D341Med (cell line): ENCODE measurements at regions not wholly inside any gene's neighbourhood (a gene's known extent, or its start where the extent isn't known, plus 50 kb on each side); places are given as distances from the start of the nearest gene placed in this dataset.
A peak's percentile ranks its signal among the peaks of the same experiment; 100 is the strongest.
"Not testable (repeated sequence)": the region's sequence is repeated elsewhere in the genome, so short reads cannot be mapped to it uniquely, and the experiment has no call there.

Source experiments
- DNase-seq: peaks from one replicate; pipeline ENCODE4 v3.0.0; 2012; ENCODE audit warnings: low spot score

DNA sequence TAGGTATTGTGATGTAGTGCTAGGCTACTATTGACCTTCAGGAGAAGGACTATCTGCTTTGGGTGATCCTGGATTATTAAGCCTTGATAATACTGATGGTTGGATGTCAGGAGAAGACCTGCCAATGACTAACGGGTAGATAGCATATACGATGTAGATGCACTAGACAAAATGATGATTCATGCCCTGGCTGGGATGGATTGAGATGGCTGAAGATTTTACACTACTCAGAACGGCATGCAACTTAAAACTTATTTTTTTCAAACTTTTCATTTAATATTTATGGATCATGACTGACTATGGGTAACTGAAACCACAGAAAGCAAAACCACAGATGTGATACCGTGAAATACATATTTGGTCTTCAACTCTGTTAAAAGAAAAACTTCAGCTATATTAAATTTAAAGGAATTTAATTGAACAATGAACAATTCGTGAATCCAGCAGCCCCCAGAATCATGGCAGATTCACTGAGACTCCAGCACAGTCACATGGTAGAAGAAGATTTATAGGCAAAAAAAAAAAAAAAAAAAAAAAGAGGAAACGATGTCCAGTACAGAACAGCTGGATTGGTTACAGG is 124.6 kb upstream of the CDK13 start:
- DNase-seq, result no peak

DNA sequence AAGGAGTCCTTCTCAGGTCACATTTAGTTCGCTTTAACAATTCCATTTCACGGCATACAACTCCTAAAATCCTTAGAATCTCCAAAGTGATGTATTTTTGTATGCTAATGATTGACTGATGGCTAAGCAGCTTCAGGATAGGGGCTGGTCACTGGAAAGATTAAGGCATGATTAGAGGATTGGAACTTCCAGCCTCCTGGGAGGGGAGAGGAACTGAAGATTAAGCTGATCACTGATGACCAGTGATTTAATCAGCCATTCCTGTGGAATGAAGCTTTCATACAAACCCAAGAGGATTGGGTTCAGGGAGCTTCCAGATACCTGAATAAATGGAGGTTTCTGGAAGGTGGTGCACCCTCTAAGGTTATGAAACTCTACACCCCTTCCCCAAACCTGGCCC is 123.9 kb upstream of the CDK13 start:
- DNase-seq, result no peak

DNA sequence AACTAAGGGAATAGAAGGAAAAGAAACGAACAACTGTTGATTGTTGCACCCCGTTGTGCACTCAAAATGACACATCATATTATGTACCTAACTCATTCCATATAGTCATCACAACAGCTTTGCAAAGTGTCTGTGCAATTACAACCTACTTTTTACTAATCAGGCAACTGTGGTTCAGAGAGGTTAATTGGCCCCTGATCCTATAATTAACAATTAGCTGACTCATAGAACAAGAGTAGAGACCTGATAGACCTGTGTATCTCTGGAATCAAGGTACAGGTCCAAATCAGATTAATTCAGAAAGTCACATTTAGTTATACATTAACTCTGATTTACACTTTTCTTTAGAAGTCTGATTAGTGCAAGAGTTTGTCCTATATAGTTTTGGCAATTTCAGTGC is 122.5 kb upstream of the CDK13 start:
- DNase-seq, result no peak

DNA sequence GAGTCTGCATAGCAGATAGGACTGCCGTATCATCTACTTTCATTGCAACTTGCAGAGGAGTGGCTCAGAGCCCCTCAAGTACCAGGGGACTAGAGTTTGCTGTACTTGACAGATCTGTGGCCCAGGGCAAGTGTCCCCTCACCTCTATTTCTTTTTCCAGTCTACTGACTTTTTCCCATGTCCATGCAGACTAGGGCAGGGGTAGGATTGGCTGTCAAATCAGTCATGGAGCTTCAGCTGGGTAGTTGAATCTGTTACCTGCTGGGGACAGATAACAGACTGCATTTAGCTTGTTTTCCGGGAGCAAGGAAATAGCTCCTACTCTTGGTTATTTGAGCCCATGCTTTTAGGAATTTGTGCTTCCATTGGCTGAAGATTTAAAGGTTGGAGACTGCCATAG is 121.0 kb upstream of the CDK13 start:
- DNase-seq, result no peak

DNA sequence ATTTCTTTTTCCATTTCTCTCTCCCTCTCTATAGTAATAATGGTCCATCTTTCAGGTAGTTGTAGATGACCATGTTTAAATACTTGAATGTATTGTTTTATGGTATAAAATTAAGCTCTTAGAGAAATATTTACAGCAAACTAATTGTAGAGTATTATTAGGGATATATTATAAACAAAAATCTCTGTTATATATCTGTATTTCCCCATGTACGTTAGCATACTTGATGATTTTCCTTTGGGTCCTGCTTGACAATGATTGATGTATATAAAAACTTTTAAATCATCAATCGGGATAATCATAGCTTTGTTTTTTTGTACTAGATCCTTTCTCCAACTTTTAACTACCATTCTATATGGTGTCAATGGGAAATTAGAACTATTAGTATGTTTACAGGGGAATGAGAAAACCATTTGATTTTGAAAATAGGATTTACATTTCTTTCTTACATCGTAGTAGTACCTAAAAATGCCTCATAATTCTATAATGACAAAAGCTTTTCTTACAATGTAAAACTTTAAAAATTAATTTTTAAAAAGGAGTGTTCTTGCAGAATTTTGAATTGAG is 117.5 kb upstream of the CDK13 start:
- DNase-seq, result no peak

DNA sequence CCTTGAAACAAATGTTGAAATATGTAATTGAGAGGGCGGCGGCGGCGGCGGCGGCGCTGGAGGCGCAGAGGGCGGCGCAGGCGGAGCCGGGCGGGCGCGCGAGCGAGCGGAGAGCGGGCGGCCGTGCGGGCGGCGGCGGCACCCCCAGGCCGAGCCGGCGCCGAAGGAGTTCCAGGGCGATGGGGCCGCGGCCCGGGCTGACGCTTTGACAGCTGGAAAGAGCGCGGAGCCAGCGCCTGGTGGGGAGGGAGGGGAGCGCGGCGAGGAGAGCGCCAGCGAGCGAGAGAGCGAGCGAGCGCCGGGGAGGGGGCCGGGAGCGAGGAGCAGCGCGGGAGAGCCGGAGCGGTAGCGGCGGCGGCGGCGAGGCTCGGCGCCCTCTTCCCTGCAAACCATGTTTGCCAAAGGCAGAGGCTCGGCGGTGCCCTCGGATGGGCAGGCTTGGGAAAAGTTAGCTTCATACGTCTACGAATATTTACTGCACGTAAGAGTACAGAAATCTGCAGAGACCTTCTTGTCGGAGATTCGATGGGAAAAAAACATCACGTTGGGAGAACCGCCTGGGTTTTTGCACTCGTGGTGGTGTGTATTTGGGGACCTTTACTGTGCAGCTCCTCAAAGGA is 116.8 kb upstream of the CDK13 start:
- peak; percentile 76 for DNase-seq

DNA sequence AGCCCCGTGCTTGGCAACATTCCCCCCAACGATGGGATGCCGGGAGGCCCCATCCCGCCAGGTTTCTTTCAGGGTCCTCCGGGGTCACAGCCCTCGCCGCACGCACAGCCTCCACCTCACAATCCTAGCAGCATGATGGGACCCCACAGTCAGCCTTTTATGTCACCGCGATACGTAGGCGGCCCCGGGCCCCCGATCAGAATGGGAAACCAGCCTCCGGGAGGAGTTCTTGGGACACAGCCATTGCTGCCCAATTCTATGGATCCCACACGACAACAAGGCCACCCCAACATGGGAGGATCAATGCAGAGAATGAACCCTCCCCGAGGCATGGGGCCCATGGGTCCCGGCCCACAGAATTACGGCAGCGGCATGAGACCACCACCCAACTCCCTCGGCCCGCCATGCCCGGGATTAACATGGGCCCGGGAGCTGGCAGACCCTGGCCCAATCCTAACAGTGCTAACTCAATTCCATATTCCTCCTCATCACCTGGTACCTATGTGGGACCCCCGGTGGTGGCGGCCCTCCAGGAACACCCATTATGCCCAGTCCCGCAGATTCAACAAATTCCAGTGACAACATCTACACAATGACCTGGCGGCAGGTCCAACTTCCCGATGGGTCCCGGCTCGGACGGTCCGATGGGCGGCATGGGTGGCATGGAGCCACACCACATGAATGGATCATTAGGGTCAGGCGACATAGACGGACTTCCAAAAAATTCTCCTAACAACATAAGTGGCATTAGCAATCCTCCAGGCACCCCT is 116.0 kb upstream of the CDK13 start:
- DNase-seq, result not testable (repeated sequence)

DNA sequence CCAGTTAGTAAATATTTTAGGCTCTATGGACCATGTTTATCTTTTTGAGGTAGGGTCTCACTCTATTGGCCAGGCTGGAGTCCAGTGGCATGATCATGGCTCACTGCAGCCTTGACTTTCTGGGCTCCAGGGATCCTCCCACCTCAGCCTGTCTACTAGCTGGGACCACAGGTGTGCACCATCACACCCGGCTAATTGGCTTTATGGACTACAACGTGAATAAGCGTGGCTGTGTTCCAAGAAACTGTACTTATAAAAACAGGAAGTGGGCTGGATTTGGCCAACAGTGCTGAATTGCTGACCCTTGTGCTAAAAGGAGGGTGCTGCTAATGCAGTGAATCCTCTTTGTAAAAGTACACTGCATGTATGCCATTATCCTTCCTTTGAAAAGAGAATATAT is 111.7 kb upstream of the CDK13 start:
- DNase-seq, result no peak

DNA sequence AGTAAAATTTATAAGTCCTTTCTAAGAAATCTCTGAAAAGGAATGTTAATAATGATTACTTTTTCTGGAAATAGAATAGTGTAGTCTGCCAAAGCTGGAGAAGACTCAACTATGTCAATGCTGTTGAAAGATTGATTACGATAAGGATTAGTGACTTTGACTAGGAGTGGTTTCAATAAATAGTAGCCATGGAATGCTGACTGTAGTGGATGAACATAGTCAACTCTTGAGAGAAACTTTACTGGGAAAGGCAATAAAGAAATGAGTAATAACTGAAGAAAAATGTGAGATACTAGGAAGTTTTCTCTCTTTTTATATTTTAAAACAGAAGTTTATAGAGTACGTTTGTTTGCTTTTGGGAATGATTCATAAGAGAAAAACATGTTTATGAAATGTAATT is 105.0 kb upstream of the CDK13 start:
- DNase-seq, result no peak

DNA sequence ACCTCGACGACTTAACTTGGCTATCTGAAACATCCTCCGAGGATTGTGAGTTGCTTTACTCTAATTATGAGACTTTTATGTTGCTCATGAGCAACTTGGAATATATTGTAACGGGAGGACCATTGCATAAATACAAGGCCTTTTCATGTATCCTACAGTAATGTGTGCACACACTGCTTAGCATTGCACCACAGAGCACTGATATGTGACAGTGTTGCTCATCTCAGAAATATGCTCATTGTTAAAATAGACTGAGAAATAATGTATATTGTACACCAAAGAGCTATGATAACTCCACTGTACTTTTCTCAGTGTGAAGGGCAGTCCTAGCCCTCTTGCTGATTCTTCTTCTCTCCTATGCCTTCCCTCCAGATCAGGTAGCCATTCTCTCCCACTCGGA is 102.8 kb upstream of the CDK13 start:
- DNase-seq, result no peak

DNA sequence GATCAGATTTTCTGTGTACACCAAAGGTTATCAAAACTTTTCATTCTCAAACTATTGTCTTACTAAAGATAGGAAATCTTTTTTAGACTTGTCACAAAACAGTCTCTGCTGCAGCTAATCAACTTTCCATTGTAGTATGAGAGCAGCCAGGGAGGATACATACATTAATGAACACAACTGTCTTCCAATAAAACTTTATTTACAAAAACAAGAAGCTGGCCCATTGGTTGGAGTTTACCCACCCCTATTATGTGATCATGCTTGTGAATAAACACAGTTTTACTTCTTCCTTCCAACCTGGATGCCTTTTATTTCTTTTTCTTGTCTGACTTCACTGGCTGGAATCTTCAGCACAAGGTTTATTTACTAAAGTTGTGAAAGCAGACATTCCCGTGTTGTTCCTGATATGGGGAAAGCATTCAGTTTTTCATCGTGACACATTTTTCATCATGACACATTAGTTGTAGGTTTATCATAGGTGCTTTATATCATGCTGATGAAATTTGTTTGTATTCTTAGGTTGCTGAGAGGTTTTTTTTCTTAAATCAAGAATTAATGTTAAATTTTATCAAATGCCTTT is 98.5 kb upstream of the CDK13 start:
- DNase-seq, result no peak

DNA sequence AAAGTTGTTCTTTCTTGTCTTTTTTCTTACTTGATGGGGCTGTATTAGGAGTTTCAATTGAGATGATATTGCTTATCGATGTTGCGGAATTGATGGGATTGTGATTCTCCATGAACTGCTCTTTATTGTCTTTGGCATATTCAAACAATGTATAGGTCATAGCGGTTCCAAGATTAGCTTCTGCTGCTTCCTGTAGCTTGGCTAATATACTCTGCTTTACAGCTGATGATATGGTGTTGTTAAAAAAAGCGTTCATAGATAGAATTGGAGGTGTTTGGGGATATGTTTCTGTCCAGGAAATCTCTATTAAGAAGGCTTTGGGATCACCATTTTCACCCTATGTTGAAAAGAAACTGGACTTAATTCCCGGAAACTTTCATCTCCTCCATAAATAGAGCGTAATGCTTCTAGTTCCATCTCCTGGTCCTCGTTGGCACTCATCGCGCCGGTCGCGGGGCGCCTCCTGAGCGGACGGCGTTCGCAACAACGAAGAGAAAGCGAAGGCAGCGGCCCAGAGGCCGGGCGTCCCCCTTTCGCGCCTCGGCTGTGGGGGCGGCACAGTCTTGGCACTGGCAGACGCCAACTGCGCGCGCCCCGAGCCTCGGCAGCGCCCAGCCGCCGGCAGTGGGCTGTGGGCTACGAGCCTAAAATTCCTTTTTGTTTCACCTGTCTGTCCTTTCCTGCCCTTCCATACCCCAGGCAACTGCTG is 95.3 kb upstream of the CDK13 start:
- DNase-seq, result not testable (repeated sequence)

DNA sequence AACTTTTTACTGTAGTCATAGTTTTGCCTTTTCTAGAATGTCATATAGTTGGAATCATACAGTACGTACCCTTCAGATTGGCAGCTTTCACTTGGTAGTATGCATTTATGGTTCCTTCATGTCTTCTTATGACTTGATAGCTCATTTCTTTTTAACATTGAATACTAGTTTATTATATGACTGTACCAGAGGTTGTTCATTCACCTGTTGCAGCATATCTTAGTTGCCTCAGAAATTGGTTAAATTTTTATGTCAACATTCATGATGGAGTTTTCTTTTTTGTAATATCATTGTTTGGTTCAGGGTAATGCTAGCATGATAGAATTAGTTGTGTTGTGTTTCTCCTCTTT is 94.8 kb upstream of the CDK13 start:
- DNase-seq, result no peak

DNA sequence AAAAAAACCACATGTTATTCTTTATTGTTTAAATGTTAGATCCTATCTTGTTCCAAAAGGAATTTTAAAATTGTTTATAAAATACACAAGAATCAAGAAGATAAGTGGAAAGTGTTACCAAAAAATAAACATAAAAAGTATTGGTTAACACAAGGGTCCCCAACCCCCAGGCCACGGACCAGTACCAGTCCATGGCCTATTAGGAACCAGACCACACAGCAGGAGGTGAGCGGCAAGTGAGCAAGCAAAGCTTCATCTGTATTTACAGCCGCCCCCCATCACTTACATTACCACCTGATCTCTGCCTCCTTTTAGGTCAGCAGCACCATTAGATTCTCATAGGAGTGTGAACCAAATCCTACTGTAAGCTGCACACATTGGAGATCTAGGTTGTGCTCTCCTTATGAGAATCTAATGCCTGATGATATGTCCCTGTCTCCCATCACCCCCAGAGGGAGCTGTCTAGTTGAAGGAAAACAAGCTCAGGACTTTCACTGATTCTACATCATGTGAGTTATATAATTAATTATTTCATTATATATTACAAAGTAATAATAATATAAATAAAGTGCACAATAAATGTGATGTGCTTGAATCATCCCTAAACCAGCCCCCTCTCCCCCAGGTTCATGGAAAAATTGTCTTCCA is 86.3 kb upstream of the CDK13 start:
- DNase-seq, result not testable (repeated sequence)

DNA sequence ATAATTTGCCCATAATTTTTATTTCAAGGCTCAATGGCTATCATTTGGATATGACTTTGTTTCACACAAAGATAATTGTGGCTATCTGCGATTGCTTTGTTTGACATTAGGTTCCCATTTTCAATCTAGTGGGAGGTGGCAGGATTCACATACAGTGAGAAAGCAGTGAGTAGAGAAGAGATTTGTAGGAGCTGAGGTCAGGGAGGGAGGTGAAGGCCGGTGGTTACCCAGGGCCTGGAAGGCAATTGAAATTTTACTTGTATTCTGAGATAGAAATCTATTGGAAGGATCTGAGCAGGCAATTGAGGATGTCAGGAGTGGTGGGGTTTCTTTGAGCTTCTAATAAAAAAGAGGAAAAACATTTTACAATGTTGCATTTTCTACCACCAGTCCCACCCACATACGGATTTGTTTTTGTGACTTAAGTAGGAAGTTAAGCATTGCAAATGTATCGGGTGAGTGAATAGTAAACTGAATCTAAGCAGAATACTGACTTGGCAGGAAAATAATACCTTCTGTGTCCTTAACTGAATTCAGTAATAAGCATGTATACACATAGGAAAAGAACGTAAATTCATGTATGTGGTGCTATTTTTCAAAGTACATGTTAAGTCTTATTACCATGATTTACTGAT is 80.1 kb upstream of the CDK13 start:
- not testable (repeated sequence) for DNase-seq

DNA sequence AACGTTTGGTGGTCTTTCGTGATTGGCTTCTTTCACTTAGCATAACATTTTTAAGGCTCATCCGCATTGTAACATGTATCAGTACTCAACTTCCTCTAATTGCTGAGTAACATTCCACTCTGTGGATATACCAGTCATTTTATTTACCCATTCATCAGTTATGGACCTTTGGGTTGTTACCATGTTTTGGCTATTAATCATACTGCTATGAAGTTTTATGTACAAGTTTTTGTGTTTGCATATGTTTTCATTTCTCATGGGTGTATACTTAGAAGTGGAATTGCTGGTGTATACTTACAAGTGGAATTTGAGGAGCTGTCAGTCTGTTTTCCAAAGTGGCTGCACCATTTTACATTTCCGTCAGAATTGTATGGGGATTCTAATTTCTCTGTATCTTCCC is 78.4 kb upstream of the CDK13 start:
- DNase-seq, result not testable (repeated sequence)

DNA sequence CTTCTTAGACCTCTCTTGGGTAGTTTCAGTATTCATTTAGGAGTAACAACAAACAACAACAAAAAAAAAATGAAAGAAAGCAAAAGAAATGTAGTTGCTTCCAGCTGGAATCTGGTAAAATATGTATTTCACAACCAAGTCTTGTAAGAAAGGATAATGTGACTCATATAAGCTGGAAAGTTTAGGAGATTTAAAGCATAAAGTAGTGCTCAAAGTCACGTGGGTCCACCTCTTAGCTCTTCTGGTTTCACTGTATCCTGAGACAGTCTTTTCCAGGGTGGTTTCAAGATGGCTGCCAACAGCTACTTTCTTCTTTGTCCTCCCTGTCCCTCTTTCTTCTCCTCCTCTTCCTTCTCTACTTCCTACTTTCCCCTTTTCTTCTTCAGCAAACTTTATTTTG is 69.5 kb upstream of the CDK13 start:
- no peak for DNase-seq

DNA sequence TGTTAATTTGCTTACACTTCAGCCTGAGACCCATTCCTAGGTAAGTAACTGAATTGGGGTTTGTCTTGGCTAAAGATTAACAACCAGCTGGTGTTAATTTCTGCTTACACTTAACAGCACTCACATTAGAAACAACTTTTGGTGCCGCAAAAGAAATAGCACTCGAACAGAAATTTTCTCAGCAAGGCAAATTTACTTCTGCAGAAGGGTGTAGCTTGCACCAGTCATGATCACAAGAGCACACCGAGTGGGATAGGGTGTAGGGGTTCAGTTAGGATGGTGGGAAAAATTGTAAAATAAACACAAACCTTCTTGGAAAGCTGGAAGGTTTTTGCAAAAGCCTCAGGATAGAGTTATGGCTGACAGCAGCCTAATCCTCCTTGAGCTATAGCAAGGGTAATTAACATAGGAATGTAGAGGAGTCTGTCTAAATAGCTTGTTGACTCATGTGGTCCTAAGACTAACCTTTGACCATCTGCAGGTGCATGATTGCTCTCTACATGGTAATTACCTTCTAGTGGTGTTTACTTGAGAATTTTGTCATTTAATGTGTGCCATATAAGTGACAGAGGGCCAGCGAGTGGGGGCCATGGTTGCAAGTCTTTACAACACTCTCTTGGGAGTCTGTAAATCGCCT is 67.8 kb upstream of the CDK13 start:
- DNase-seq, result no peak

DNA sequence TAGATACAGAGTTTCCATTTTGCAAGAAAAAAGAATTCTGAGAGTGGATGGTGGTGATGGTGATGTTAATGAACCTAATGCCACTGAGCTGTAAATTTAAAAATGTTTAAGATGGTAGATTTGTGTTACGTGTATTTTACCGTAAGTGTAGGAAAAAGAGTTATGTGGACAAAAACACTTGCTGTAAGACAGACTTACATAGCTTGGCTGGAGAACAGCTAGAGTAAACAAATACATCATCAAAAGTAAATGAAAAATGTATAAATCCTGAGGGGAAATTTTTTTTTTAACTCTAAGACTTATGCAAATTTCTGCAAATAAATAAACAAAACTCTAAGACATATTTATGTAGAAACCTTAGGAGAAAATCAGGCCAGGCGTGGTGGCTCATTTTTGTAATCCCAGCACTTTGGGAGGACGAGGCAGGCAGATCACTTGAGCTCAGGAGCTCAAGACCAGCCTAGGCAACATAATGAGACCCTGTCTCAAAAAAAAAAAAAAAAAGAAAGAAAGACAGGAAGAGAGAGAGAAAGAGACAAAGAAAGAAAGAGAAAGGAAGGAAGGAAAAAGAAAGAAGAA is 66.2 kb upstream of the CDK13 start:
- DNase-seq, result no peak

DNA sequence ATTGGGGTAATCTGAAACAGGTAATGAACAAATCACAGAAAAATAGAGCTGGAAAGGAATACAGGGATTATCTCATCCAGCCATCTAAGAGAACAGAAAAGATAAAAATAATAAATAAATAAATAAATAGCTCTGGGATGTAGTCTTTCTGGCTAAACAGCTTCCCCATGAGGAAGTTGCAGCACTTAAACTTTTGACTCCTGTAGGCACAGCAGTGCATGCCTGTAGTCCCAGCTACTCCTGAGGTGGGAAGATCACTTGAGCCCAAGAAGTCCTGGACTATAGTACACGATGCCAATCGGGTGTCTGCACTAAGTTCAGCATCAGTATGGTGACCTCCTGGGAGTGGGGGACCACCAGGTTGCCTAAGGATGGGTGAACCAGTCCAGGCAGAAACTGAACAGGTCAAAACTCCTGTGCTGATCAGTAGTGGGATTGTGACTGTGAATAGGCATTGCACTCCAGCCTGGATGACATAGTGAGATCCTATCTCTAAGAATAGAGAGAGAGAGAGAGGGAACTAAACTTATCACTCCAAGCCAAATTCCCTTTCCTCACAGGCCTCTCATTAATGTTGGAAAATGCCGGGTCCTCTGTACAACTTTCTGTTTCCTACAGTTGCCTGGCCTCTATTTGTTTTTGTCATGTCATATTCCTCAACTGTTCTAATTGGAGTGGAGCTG is 61.7 kb upstream of the CDK13 start:
- DNase-seq, result no peak
